Upper lobe of left lung (tissue), 6 donors: ENCODE measurements at regions not wholly inside any gene's neighbourhood (a gene's known extent, or its start where the extent isn't known, plus 50 kb on each side); places are given as distances from the start of the nearest gene placed in this dataset.

Source experiments
- ATAC-seq, 2 donors: fragments of 200-7000 bp; cut with Tn5 transposase; one replicate each; pipeline ENCODE4 v1.9.1; 2022; ENCODE audit warnings: mild to moderate bottlenecking in 2 of 2, moderate library complexity in 2 of 2; ENCODE audit not compliant: low FRiP score in 2 of 2
- DNase-seq, 2 donors: peaks; one replicate each; pipeline ENCODE4 v3.0.0-alpha.2; 2019 to 2020
- H3K27ac ChIP-seq, 4 donors: fragments of 200-600 bp; sonication (generic); one replicate each; pipeline ENCODE4 v1.5.1; 2016 to 2019
- H3K27me3 ChIP-seq, 4 donors: fragments of 200-600 bp; sonication (generic); one replicate each; pipeline ENCODE4 v1.5.1; 2017 to 2019
- H3K36me3 ChIP-seq, 4 donors: fragments of 200-600 bp; sonication (generic); one replicate each; pipeline ENCODE4 v1.5.1; 2016 to 2019
- H3K4me1 ChIP-seq, 4 donors: fragments of 200-600 bp; sonication (generic); one replicate each; pipeline ENCODE4 v1.5.1; 2018 to 2019
- H3K4me3 ChIP-seq, 4 donors: fragments of 200-600 bp; sonication (generic); one replicate each; pipeline ENCODE4 v1.5.1; 2017 to 2019; ENCODE audit warnings: mild to moderate bottlenecking in 2 of 4, moderate library complexity in 1 of 4
- H3K9me3 ChIP-seq, 4 donors: fragments of 200-600 bp; sonication (generic); one replicate each; pipeline ENCODE4 v1.5.1; 2018 to 2019
- CTCF ChIP-seq, 6 experiments: fragments of 450-650 bp in 4 of 6; fragments of 200-600 bp in 2 of 6; sonication (generic) in 2 of 6; IDR thresholded peaks; one replicate each; pipeline ENCODE4 v1.5.1; 2016 to 2019; ENCODE audit warnings: antibody characterized with exemption in 6 of 6
- EP300 ChIP-seq, 4 donors: sonication (generic); formaldehyde crosslinking; IDR thresholded peaks; one replicate each; pipeline ENCODE4 v1.5.1; 2017; ENCODE audit warnings: antibody characterized with exemption in 4 of 4, control low read depth in 2 of 4
- POLR2A ChIP-seq, 4 donors: fragments of 450-650 bp; IDR thresholded peaks; one replicate each; pipeline ENCODE4 v1.5.1; 2016 to 2017; ENCODE audit warnings: antibody characterized with exemption in 4 of 4, mild to moderate bottlenecking in 2 of 4
- POLR2AphosphoS5 ChIP-seq, 2 donors: sonication (generic); formaldehyde crosslinking; IDR thresholded peaks; one replicate each; pipeline ENCODE4 v1.5.1; 2017; ENCODE audit warnings: antibody characterized with exemption in 2 of 2
- WGBS, 2 donors: methylation state at CpG; one replicate each; pipeline ENCODE4 v1.1.5; 2017 to 2018; 5-methylcytosine and 5-hydroxymethylcytosine counted together
- donor health status: DM: no; HTN: no; CAD: no; lungs with moderate emphysema.
- donor health status: DM: no; HTN: yes; CAD: no; lungs with severe emphysema.

GRCh38 chr1:219536038-219536437 lies 76.9 kb downstream of the ZC3H11B start:
- ATAC-seq, result no peak
- H3K27ac ChIP-seq, result no peak overlapping the region
- H3K4me1 ChIP-seq, result no peaks in the 10 kb centered on the region
- TF ChIP-seq EP300 (IDR thresholded peaks at IDR 0.05) (no peak), CTCF (IDR thresholded peaks at IDR 0.05) (no peak), POLR2A (IDR thresholded peaks at IDR 0.05) (no peak), POLR2AphosphoS5 (IDR thresholded peaks at IDR 0.05) (no peak)
- H3K9me3 ChIP-seq, result no peaks in the 10 kb centered on the region
- WGBS, 2 donors, result 86 to 95% methylated on average over 4 of the region's 4 CpGs
- no peak for DNase-seq
- no peaks in the 10 kb centered on the region for H3K27me3 ChIP-seq
- H3K36me3 ChIP-seq, result no peaks in the 10 kb centered on the region
- no peak overlapping the region for H3K4me3 ChIP-seq

GRCh38 chr1:219534991-219535390 lies 77.9 kb downstream of the ZC3H11B start:
- no peak overlapping the region for H3K27ac ChIP-seq
- no peaks in the 10 kb centered on the region for H3K4me1 ChIP-seq
- H3K9me3 ChIP-seq, result no peaks in the 10 kb centered on the region
- no peaks in the 10 kb centered on the region for H3K36me3 ChIP-seq
- TF ChIP-seq EP300 (IDR thresholded peaks at IDR 0.05) (no peak), CTCF (IDR thresholded peaks at IDR 0.05) (no peak), POLR2A (IDR thresholded peaks at IDR 0.05) (no peak), POLR2AphosphoS5 (IDR thresholded peaks at IDR 0.05) (no peak)
- DNase-seq (no peak), ATAC-seq (no peak)
- no peak overlapping the region for H3K4me3 ChIP-seq
- WGBS, 2 donors, result 64 to 78% methylated on average over 1 of the region's 1 CpG
- H3K27me3 ChIP-seq, result no peaks in the 10 kb centered on the region

- TF ChIP-seq CTCF (IDR thresholded peaks at IDR 0.05) (no peak), POLR2AphosphoS5 (IDR thresholded peaks at IDR 0.05) (no peak), EP300 (IDR thresholded peaks at IDR 0.05) (no peak), POLR2A (IDR thresholded peaks at IDR 0.05) (no peak)
- no peaks in the 10 kb centered on the region for H3K27me3 ChIP-seq
- ATAC-seq (peak in 1 of 2 donors; percentile 80), DNase-seq (no peak)
- no peaks in the 10 kb centered on the region for H3K4me1 ChIP-seq
- no peaks in the 10 kb centered on the region for H3K36me3 ChIP-seq
- no peaks in the 10 kb centered on the region for H3K9me3 ChIP-seq
- H3K4me3 ChIP-seq, result no peak overlapping the region
- WGBS, 2 donors, result 38 to 62% methylated on average over 1 of the region's 1 CpG
- H3K27ac ChIP-seq, result no peak overlapping the region
Observed at GRCh38 chr1:219533280-219533679, 79.6 kb downstream of the ZC3H11B start.

GRCh38 chr1:219529116-219529515 lies 83.8 kb downstream of the ZC3H11B start:
- DNase-seq (peak in 1 of 2 donors; percentile 5), ATAC-seq (no peak)
- no peaks in the 10 kb centered on the region for H3K27me3 ChIP-seq
- no peak overlapping the region for H3K27ac ChIP-seq
- no peaks in the 10 kb centered on the region for H3K9me3 ChIP-seq
- H3K4me3 ChIP-seq, result no peak overlapping the region
- H3K36me3 ChIP-seq, result no peaks in the 10 kb centered on the region
- 64 to 84% methylated on average over 2 of the region's 2 CpGs for WGBS, 2 donors
- no peaks in the 10 kb centered on the region for H3K4me1 ChIP-seq
- TF ChIP-seq EP300 (IDR thresholded peaks at IDR 0.05) (no peak), POLR2AphosphoS5 (IDR thresholded peaks at IDR 0.05) (no peak), CTCF (IDR thresholded peaks at IDR 0.05) (no peak), POLR2A (IDR thresholded peaks at IDR 0.05) (no peak)

- Histone ChIP-seq H3K4me3 (no peak overlapping the region), H3K36me3 (no peaks in the 10 kb centered on the region), H3K27me3 (no peaks in the 10 kb centered on the region), H3K9me3 (no peaks in the 10 kb centered on the region), H3K4me1 (no peaks in the 10 kb centered on the region), H3K27ac (no peak overlapping the region)
- ATAC-seq (no peak), DNase-seq (no peak)
- no peak for TF ChIP-seq POLR2A (IDR thresholded peaks at IDR 0.05)
- TF ChIP-seq CTCF (IDR thresholded peaks at IDR 0.05), result no peak
- TF ChIP-seq EP300 (IDR thresholded peaks at IDR 0.05), result no peak
- 89 to 97% methylated on average over 3 of the region's 3 CpGs for WGBS, 2 donors
Observed at GRCh38 chr1:219528633-219529032, 84.3 kb downstream of the ZC3H11B start.
